AG09309 (cell line): ENCODE measurements at regions not wholly inside any gene's neighbourhood (a gene's known extent, or its start where the extent isn't known, plus 50 kb on each side); places are given as distances from the start of the nearest gene placed in this dataset.

ENCODE experiments used
- DNase-seq: peaks from one replicate; pipeline ENCODE4 v3.0.0-alpha.2; 2010; ENCODE audit warnings: low read depth
- H3K4me3 ChIP-seq: 2 replicates; pipeline ENCODE4 v1.5.1; 2011; ENCODE audit warnings: mild to moderate bottlenecking, low read depth, low read length, moderate library complexity; ENCODE audit not compliant: control insufficient read depth
- CTCF ChIP-seq: IDR thresholded peaks from 2 replicates; pipeline ENCODE4 v1.5.1; 2011; ENCODE audit warnings: mild to moderate bottlenecking, low read depth, low read length, inconsistent platforms; ENCODE audit not compliant: insufficient read depth, control insufficient read depth; ENCODE audit errors: missing control alignments

- no peak for TF ChIP-seq CTCF
- H3K4me3 ChIP-seq: no peak overlapping the region
- DNase-seq: no peak
Observed at GRCh38 chr12:59858508-59859170, 262.8 kb downstream of the SLC16A7 start.

- no peak for DNase-seq
- no peak overlapping the region for H3K4me3 ChIP-seq
- no peak for TF ChIP-seq CTCF
Observed at GRCh38 chr12:59859171-59859510, 263.3 kb downstream of the SLC16A7 start.

GRCh38 chr12:59861635-59862034, 265.8 kb downstream of the SLC16A7 start:
- no peak for DNase-seq

DNA sequence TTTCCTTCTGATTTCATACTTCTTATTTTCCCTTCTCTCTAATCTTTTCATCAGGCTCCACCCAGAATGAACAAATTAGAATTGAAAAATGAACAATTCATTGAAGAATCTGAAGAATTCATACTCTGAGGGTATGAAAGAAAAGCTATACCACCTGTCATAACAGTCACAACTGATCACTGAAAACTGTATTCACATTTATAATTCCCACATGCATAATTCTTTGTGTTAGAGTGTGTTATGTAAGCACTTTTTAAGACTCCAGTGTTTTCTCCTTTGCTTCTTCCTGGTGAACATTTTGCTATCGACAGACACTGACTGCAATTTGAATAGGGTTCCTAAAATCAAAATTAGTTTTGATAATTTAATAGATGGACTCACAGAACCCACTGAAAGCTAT, 271.2 kb downstream of the SLC16A7 start:
- H3K4me3 ChIP-seq: no peak overlapping the region
- DNase-seq: no peak

More at GRCh38 chr12:59861635-59862034, 265.8 kb downstream of the SLC16A7 start:
- no peak for TF ChIP-seq CTCF
- H3K4me3 ChIP-seq: no peak overlapping the region

GRCh38 chr12:59867689-59868088, 271.9 kb downstream of the SLC16A7 start:
- DNase-seq: no peak
- no peak for TF ChIP-seq CTCF
- H3K4me3 ChIP-seq: no peak overlapping the region

More for the DNA sequence above, 271.2 kb downstream of the SLC16A7 start:
- TF ChIP-seq CTCF: no peak

- DNase-seq: no peak
Observed at GRCh38 chr12:59871779-59872178, 275.9 kb downstream of the SLC16A7 start.

More at GRCh38 chr12:59871779-59872178, 275.9 kb downstream of the SLC16A7 start:
- TF ChIP-seq CTCF: no peak
- H3K4me3 ChIP-seq: no peak overlapping the region
